ENCODE measurements at regions not wholly inside any gene's neighbourhood (a gene's known extent, or its start where the extent isn't known, plus 50 kb on each side); places are given as distances from the start of the nearest gene placed in this dataset.

DNA sequence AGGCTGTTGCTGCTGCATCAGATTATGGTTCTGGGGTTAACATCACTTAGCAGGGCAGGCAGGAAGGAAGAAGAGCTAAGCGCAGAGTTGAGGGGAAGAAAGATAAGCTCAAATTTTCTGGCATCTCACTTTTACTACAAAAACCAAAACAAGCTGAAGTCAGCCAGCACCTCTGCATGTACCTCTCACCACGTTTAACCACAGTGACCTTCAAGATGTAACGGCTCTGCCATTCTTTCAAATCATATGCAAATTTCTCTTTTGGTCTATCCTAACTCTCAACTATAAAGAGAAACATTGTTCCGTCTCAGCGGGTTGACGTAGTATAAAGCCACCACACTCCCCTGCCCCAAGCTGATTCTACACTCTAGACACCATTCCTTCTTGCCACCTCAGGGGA is 154.4 kb downstream of the OMA1 start:
- Histone ChIP-seq H3K36me3 (no peaks in the 10 kb centered on the region), H3K9me3 (no peaks in the 10 kb centered on the region), H3K4me1 (peaks cover 0 to 3% of the 10 kb centered on the region in 2 donors), H3K27ac (no peak overlapping the region), H3K27me3 (no peaks in the 10 kb centered on the region), H3K4me3 (no peak overlapping the region)
- DNase-seq (no peak), ATAC-seq (no peak)
- no peak for TF ChIP-seq POLR2A (IDR thresholded peaks at IDR 0.05)
- TF ChIP-seq, protein P1, sequence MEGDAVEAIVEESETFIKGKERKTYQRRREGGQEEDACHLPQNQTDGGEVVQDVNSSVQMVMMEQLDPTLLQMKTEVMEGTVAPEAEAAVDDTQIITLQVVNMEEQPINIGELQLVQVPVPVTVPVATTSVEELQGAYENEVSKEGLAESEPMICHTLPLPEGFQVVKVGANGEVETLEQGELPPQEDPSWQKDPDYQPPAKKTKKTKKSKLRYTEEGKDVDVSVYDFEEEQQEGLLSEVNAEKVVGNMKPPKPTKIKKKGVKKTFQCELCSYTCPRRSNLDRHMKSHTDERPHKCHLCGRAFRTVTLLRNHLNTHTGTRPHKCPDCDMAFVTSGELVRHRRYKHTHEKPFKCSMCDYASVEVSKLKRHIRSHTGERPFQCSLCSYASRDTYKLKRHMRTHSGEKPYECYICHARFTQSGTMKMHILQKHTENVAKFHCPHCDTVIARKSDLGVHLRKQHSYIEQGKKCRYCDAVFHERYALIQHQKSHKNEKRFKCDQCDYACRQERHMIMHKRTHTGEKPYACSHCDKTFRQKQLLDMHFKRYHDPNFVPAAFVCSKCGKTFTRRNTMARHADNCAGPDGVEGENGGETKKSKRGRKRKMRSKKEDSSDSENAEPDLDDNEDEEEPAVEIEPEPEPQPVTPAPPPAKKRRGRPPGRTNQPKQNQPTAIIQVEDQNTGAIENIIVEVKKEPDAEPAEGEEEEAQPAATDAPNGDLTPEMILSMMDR (IDR thresholded peaks at IDR 0.05 in 4 of 5, conservative IDR thresholded peaks at IDR 0.05 in 1 of 5), result no peak
- in situ Hi-C loops (cut with MboI; ENCODE audit: low sequenced_read_pairs in 4 of 4) (no loop called here), intact Hi-C loops (cut with DNase I; ENCODE audit: low total_unique reads) (no loop called here)

DNA sequence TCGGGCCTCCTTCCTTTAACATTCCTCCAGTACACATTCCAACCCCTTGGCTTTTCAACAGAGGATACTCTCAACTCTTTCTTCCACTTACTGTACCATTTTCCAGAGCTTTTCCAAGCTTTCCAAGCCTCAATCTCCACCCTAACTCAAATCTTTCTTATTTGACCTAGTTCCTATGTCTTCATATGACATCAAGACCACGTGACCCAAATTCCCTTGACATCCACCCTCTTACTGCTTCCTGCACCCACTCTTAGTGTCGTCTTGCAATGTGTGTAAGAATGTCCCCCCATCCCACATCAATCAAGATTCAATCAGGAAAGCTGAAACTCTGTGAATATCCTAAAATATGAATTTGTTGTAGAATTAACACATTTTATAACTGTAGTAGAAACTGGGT is 155.0 kb downstream of the OMA1 start:
- in situ Hi-C loops (cut with MboI; ENCODE audit: low sequenced_read_pairs in 4 of 4), result no loop called here
- no peaks in the 10 kb centered on the region for H3K36me3 ChIP-seq
- no peaks in the 10 kb centered on the region for H3K9me3 ChIP-seq
- TF ChIP-seq, protein P1 (IDR thresholded peaks at IDR 0.05 in 4 of 5, conservative IDR thresholded peaks at IDR 0.05 in 1 of 5), result no peak
- TF ChIP-seq POLR2A (IDR thresholded peaks at IDR 0.05), result no peak
- no peak overlapping the region for H3K4me3 ChIP-seq
- intact Hi-C loops (cut with DNase I; ENCODE audit: low total_unique reads), result no loop called here
- H3K27me3 ChIP-seq, result no peaks in the 10 kb centered on the region
- H3K4me1 ChIP-seq, result peaks cover 0 to 3% of the 10 kb centered on the region in 2 donors
- no peak overlapping the region for H3K27ac ChIP-seq
- ATAC-seq (no peak), DNase-seq (no peak)

DNA sequence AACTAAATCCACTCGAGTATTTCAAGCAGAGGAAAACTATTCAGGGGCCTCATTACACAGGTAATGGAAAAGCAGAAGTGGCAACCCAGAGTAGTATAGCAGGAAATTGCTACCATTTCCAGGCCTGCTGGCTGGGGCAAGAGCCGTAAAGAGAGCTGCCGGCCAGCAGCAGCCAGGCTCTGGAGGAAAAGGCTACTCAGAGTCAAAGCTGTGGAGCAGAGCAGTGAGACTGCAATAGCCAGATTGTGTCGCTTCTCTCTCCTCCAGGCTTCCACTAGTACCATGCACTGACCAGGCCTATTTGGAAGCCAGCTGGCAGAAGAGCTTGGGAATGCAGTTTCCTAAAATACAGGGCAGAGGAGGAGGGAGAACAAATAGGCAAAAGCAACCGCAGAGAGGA is 155.5 kb downstream of the OMA1 start:
- in situ Hi-C loops (cut with MboI; ENCODE audit: low sequenced_read_pairs in 4 of 4) (no loop called here), intact Hi-C loops (cut with DNase I; ENCODE audit: low total_unique reads) (no loop called here)
- no peak overlapping the region for H3K27ac ChIP-seq
- TF ChIP-seq, protein P1 (IDR thresholded peaks at IDR 0.05 in 4 of 5, conservative IDR thresholded peaks at IDR 0.05 in 1 of 5), result no peak
- TF ChIP-seq POLR2A (IDR thresholded peaks at IDR 0.05), result no peak
- ATAC-seq (no peak), DNase-seq (no peak)
- peaks cover 0 to 3% of the 10 kb centered on the region in 2 donors for H3K4me1 ChIP-seq
- H3K4me3 ChIP-seq, result no peak overlapping the region
- no peaks in the 10 kb centered on the region for H3K9me3 ChIP-seq
- no peaks in the 10 kb centered on the region for H3K27me3 ChIP-seq
- H3K36me3 ChIP-seq, result no peaks in the 10 kb centered on the region

DNA sequence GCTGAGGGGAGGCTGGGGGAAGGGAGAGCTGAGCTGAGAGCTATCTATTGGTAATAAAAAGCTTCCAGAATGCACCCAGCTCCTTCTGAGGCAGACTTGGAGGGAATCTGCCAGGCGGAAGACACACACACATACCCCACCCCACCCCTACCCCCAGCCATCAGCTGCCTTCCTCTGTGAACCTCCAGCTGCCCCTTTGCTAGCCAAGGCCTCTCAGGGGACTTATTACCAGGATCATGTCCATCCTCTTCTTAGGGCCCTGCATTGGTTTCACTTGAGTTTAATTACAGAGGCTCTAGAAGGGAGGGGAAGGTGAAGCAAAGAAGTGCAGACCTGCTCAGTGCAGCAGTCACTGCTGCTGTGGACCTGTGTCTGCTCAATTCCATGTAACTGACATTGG is 156.4 kb downstream of the OMA1 start:
- no peak for DNase-seq
- no peak for TF ChIP-seq POLR2A (IDR thresholded peaks at IDR 0.05)
- no peaks in the 10 kb centered on the region for H3K36me3 ChIP-seq
- ATAC-seq, result no peak
- H3K27me3 ChIP-seq, result no peaks in the 10 kb centered on the region
- H3K4me3 ChIP-seq, result no peak overlapping the region
- H3K9me3 ChIP-seq, result no peaks in the 10 kb centered on the region
- H3K4me1 ChIP-seq, result no peaks in the 10 kb centered on the region
- no peak overlapping the region for H3K27ac ChIP-seq
- in situ Hi-C loops (cut with MboI; ENCODE audit: low sequenced_read_pairs in 4 of 4) (no loop called here), intact Hi-C loops (cut with DNase I; ENCODE audit: low total_unique reads) (no loop called here)

DNA sequence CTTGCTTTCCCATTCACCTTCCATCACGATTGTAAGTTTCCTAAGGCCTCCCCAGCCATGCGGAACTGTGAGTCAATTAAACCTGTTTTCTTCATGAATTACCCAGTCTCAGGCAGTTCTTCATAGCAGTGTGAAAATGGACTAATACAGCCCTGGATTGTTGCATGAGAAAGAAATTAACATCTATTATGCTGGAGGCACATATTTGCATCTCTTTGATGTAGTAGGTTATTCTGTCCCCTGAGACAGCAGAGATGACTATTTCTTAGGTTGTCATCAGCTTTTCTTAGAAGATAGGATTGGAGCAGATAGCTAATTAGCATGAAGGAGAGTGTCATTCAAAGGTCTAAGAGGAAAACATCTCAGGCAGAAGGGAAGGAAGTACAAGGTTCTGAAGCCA is 166.2 kb downstream of the OMA1 start:
- ATAC-seq, result no peak
- Histone ChIP-seq H3K4me3 (no peak overlapping the region), H3K4me1 (no peaks in the 10 kb centered on the region), H3K9me3 (no peaks in the 10 kb centered on the region), H3K27ac (no peak overlapping the region), H3K36me3 (no peaks in the 10 kb centered on the region), H3K27me3 (no peaks in the 10 kb centered on the region)
- in situ Hi-C loops (cut with MboI; ENCODE audit: low sequenced_read_pairs in 4 of 4) (no loop called here), intact Hi-C loops (cut with DNase I; ENCODE audit: low total_unique reads) (no loop called here)
- no peak for DNase-seq
- TF ChIP-seq POLR2A (IDR thresholded peaks at IDR 0.05), result no peak
- TF ChIP-seq, protein P1 (IDR thresholded peaks at IDR 0.05 in 4 of 5, conservative IDR thresholded peaks at IDR 0.05 in 1 of 5), result no peak
